ENCODE measurements at regions not wholly inside any gene's neighbourhood (a gene's known extent, or its start where the extent isn't known, plus 50 kb on each side); places are given as distances from the start of the nearest gene placed in this dataset.
"Not testable (repeated sequence)": the region's sequence is repeated elsewhere in the genome, so short reads cannot be mapped to it uniquely, and the experiment has no call there.

DNA sequence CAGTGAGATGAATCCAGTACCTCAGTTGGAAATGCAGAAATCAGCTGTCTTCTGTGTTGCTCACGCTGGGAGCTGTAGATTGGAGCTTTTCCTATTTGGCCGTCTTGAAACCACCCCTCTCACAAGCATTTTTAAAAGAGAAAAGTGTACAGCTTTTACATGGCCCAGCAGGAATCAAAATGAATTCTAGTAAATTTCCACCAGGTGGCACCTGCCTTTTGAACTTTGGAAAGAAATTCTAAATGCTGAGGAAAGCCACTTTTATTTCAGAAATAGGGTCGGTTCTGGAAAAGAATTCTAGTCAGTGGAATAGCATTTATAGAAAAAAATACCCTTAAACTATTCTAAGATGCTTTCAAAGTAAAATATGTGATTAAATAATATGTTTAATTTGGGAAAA lies 647.8 kb downstream of the CD109 start:
- no peak for FAIRE-seq
- no peak for DNase-seq (ENCODE audit: insufficient read length, low spot score)

- not testable (repeated sequence) for DNase-seq (ENCODE audit: insufficient read length, low spot score); FAIRE-seq
Measured at GRCh38 chr6:74343321-74343720, 647.3 kb downstream of the CD109 start.

DNA sequence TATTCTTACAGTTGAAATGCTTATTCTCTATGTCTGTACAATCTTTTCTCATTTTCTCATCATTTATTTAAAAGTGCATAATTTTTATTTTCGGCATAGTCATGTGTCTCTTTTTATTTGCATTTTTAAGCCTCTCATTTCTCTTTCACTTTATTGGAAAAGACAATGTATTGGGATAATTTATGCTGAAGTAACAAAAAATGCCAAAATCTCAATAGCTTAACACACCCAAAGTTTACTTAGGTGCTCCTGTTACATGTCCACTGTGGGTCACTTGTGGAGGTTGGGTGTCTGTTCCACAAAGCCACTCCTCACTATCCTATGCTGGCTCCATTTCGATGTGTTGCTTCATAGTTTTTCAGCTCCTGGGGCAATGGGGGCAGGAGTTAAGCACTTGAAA lies 638.7 kb downstream of the CD109 start:
- FAIRE-seq (no peak), DNase-seq (ENCODE audit: insufficient read length, low spot score) (no peak)

DNA sequence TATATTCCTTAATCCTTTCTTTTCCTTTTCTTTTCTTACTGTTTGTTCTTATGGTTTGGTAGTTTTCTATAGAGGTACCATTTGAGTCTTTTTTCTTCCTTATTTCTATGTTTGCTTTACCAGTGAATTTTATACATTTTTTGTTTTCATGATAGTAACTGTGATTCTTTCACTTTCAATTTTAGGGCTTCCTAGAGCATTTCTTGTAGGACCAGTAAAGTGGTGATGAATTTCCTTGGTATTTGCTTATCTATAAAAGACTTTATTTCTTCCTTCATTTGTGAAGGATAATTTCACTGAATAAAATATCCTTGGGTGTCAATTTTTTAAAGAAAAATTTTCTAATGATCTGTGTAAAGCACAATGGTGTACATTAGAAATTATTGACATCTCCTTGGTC lies 637.4 kb downstream of the CD109 start:
- FAIRE-seq, result no peak

DNA sequence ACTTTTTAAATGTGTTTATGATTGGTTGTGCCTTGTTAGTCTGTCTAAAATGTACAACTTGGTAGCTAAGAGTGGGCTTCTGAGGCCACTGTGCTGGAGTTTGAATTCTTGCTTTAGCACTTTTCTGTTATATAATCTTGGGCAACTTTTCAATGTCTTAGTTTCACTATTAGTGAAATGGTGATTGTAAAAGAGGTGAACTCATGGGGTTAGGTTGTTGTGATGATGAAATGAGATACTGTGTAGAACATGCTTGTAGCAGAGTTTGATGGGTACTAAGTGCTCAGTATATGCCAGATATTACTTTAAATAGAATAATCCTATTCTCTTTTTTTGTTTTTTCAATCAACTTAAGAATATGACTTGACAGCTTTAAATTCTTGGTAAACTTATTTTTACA lies 624.7 kb downstream of the CD109 start:
- no peak for DNase-seq (ENCODE audit: insufficient read length, low spot score)
- FAIRE-seq, result no peak

More for the DNA sequence above, 637.4 kb downstream of the CD109 start:
- DNase-seq (ENCODE audit: insufficient read length, low spot score), result no peak

- DNase-seq (ENCODE audit: insufficient read length, low spot score) (no peak), FAIRE-seq (no peak)
Measured at GRCh38 chr6:74320074-74320473, 624.1 kb downstream of the CD109 start.

- FAIRE-seq, result no peak
Measured at GRCh38 chr6:74319292-74319691, 623.3 kb downstream of the CD109 start.

GRCh38 chr6:74318738-74319137 lies 622.7 kb downstream of the CD109 start:
- no peak for DNase-seq (ENCODE audit: insufficient read length, low spot score)

More at GRCh38 chr6:74319292-74319691, 623.3 kb downstream of the CD109 start:
- no peak for DNase-seq (ENCODE audit: insufficient read length, low spot score)

GRCh38 chr6:74312081-74312480 lies 616.1 kb downstream of the CD109 start:
- DNase-seq (ENCODE audit: insufficient read length, low spot score) (no peak), FAIRE-seq (no peak)

More at GRCh38 chr6:74318738-74319137, 622.7 kb downstream of the CD109 start:
- no peak for FAIRE-seq

DNA sequence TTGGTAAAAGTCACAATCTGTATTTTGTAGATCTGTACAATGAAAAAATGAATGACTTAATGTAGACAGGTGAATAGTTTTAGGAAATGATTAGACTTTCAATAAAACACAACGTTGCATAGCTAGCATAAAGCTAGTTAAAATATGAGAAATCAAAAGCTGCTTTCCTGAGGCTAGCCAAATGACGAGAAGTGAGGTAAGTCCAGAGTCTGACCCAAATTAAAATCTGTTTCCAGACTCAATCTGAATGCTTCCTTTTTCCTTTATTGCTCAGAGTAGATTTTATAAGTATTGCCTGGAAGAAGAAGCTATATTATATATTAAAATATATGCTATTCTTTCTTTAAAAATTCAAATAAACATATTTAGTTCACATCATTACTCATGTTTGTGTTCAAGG lies 615.4 kb downstream of the CD109 start:
- DNase-seq (ENCODE audit: insufficient read length, low spot score) (no peak), FAIRE-seq (no peak)

- FAIRE-seq, result no peak
- DNase-seq (ENCODE audit: insufficient read length, low spot score), result no peak
Measured at GRCh38 chr6:74289884-74290283, 593.9 kb downstream of the CD109 start.

GRCh38 chr6:74287932-74288331 lies 591.9 kb downstream of the CD109 start:
- FAIRE-seq (no peak), DNase-seq (ENCODE audit: insufficient read length, low spot score) (no peak)

DNA sequence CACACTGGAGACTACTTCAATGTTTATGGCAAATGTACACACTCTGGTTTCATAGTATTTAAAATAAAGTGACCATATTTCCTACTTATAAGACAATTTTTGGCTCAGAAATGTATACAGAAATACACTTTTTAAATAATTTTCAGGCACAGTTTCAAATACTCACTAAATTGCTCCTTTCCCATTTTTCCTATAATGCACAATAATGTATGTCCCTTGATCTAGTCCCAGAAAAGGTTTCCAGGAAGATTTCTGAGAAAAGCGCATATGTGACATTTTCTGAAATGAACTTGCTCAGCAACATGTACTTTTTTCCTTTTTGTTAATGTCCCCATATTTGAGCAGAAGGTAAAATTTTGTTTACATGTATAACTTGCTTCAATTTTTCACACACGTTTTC lies 591.4 kb downstream of the CD109 start:
- DNase-seq (ENCODE audit: insufficient read length, low spot score), result no peak
- no peak for FAIRE-seq

DNA sequence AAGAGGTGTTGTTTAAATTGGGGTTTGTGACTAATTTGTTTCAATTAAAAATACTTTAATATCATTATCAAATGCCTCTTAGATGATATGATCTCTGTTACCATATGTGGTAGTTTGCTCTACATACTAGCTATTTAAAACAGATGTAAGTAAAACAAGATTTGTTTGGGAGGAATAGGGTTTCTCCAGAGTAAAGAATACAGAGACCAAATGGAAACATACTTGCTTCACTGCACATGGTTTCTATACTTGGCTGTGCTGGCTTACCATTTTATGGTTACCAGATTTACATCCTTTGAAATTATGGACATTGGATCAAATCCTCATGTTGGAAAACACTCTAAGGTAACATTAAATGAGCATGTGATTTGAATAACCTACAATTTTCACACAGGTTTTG lies 588.3 kb downstream of the CD109 start:
- no peak for FAIRE-seq
- no peak for DNase-seq (ENCODE audit: insufficient read length, low spot score)

DNA sequence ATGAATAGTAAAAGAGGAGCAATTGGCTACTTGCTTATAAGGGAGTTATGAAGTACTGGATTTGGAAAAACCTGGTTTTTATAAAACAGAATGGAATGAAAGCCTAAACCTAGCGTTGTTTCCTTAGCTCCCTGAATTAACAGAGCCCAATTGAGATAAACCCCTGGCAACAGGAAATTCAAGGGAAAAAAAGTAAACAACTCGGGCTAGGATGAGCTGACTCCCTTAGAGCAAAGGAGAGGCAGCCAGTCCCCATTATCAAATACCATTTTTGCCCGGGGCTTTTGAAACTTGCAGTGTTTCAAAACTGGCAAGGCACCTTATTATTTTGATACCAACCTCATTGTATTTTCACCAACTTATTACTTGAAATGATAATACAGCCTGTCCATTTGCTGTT lies 587.5 kb downstream of the CD109 start:
- FAIRE-seq (no peak), DNase-seq (ENCODE audit: insufficient read length, low spot score) (no peak)

DNA sequence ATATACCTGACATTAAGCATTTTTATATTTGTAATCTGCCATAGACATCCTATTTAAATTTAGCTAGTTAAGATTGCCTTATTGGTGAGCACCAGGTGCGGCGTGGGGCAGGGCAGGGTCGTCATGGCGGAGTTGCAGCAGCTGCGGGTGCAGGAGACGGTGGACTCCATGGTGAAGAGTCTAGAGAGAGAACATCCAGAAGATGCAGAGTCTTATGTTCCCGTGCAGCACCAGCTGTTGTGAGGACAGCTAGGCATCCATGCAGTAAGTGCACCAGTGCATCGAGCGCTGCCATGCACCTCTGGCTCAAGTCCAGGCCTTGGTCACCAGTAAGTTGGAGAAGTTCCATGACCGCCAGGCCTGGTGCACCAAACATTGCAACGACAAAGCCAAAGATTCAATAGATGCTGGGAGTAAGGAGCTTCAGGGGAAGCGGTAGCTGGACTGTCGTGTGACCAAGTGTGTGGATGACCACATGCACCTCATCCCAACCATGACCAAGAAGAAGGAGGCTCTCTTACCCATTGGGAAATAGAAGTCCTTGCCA lies 586.2 kb downstream of the CD109 start:
- DNase-seq (ENCODE audit: insufficient read length, low spot score), result no peak
- no peak for FAIRE-seq

GRCh38 chr6:74280130-74280692 lies 584.2 kb downstream of the CD109 start:
- no peak for FAIRE-seq
- no peak for DNase-seq (ENCODE audit: insufficient read length, low spot score)

DNA sequence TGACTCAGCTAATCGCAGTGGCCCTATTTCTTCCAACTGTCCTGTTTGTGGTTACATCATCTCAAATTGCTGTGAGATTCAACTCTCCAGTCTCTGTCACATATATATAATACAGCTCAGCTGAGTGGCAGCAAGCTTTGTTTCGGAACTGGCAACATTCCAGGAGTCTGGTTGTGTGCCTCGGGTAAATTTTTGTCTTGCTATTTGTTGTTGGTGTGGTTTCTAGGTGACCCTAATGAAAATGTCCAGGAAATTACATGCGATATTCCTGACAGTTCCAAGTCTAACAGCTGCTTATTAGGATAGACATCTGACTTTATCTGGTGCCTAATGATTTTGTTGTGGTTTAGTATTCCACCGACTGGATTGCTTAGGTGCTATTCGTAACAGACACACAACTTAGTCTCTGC lies 581.8 kb downstream of the CD109 start:
- DNase-seq (ENCODE audit: insufficient read length, low spot score), result no peak
- no peak for FAIRE-seq

DNA sequence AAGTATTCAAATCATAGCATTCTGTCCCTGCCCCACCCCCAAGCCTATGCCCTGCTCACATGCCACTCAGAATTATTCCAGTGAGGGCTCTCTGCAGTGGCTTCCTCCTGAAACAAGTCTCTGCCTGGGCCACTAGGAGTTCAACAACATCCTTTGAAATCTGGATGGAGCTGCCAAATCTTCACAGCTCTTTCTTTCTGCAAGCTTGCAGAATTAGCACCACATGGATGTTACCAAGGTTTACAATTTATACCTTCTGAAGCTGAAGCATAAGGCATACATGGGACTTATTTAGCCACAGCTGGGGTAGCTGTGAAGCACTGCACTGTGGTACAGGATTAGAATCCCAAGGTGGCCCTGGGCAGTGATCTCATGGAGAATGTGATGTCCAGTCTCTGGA lies 577.5 kb downstream of the CD109 start:
- DNase-seq (ENCODE audit: insufficient read length, low spot score) (no peak), FAIRE-seq (no peak)

- DNase-seq (ENCODE audit: insufficient read length, low spot score), result no peak
- no peak for FAIRE-seq
Measured at GRCh38 chr6:74269600-74269858, 573.5 kb downstream of the CD109 start.

- no peak for FAIRE-seq
- DNase-seq (ENCODE audit: insufficient read length, low spot score), result no peak
Measured at GRCh38 chr6:74268815-74269599, 573.0 kb downstream of the CD109 start.

DNA sequence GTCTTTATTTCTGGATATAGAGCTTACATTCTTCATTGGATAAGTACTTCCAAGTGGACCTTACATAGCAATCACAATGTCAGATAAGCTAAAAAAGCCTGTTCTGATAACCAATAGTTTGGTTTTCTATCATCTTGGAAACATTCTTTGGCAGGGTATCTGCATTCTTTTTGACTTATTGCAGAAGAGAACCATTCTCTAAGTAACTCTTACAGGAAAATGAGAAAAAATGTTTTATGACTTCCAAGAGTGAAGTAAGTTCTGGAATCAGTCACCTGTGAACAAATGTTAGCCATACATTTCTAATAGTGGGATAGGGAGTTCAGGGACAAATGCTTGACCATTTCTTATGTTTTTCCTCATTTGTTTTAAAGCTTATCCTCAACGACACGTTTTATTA lies 564.0 kb downstream of the CD109 start:
- FAIRE-seq (no peak), DNase-seq (ENCODE audit: insufficient read length, low spot score) (no peak)

All from HTR-8/SVneo (cell line).